Trophoblast cell (in vitro differentiated cells and primary cell): ENCODE measurements at regions not wholly inside any gene's neighbourhood (a gene's known extent, or its start where the extent isn't known, plus 50 kb on each side); places are given as distances from the start of the nearest gene placed in this dataset.

Experiments used
- DNase-seq, 2 donors: peaks; one replicate each; pipeline ENCODE4 v3.0.0-alpha.2; 2016
- H2AFZ ChIP-seq: 2 replicates; pipeline ENCODE4 v1.6.1; 2013; ENCODE audit warnings: low read length, moderate library complexity, mild to moderate bottlenecking; ENCODE audit not compliant: insufficient read depth, poor library complexity
- H2AK5ac ChIP-seq: 2 replicates; pipeline ENCODE4 v1.6.1; 2013; ENCODE audit warnings: mild to moderate bottlenecking, low read length
- H2BK120ac ChIP-seq: 2 replicates; pipeline ENCODE4 v1.6.1; 2013; ENCODE audit warnings: low read length, mild to moderate bottlenecking, moderate library complexity; ENCODE audit not compliant: insufficient read depth, poor library complexity
- H2BK12ac ChIP-seq: 2 replicates; pipeline ENCODE4 v1.6.1; 2013; ENCODE audit warnings: mild to moderate bottlenecking, low read length, moderate library complexity
- H2BK5ac ChIP-seq: 2 replicates; pipeline ENCODE4 v1.6.1; 2013; ENCODE audit warnings: low read length, low read depth, moderate library complexity, mild to moderate bottlenecking; ENCODE audit not compliant: poor library complexity
- H3K14ac ChIP-seq: 2 replicates; pipeline ENCODE4 v1.6.1; 2013; ENCODE audit warnings: mild to moderate bottlenecking, low read length
- H3K18ac ChIP-seq: 2 replicates; pipeline ENCODE4 v1.6.1; 2013; ENCODE audit warnings: mild to moderate bottlenecking, low read length
- H3K23ac ChIP-seq: 2 replicates; pipeline ENCODE4 v1.6.1; 2013; ENCODE audit warnings: low read length
- H3K27ac ChIP-seq: 2 replicates; pipeline ENCODE4 v1.5.1; 2013; ENCODE audit warnings: low read depth, mild to moderate bottlenecking, inconsistent platforms, low read length, moderate library complexity
- H3K27me3 ChIP-seq: 2 replicates; pipeline ENCODE4 v1.6.1; 2013; ENCODE audit warnings: inconsistent platforms, mild to moderate bottlenecking, low read length, moderate library complexity; ENCODE audit not compliant: insufficient read depth
- H3K36me3 ChIP-seq, 2 experiments: 1 replicate in 1 of 2; 2 replicates in 1 of 2; pipeline ENCODE4 v1.6.1; 2013; ENCODE audit warnings: low read length in 2 of 2, mild to moderate bottlenecking in 2 of 2, moderate library complexity in 1 of 2; ENCODE audit not compliant: insufficient read depth in 2 of 2, control insufficient read depth in 1 of 2
- H3K4ac ChIP-seq: 2 replicates; pipeline ENCODE4 v1.6.1; 2013; ENCODE audit warnings: low read depth, mild to moderate bottlenecking, low read length, moderate library complexity
- H3K4me1 ChIP-seq, 2 experiments: 1 replicate in 1 of 2; 2 replicates in 1 of 2; pipeline ENCODE4 v1.6.1; 2013; ENCODE audit warnings: low read length in 2 of 2, mild to moderate bottlenecking in 2 of 2, moderate library complexity in 1 of 2; ENCODE audit not compliant: insufficient read depth in 2 of 2, control insufficient read depth in 1 of 2
- H3K4me2 ChIP-seq: 2 replicates; pipeline ENCODE4 v1.6.1; 2013; ENCODE audit warnings: inconsistent platforms, mild to moderate bottlenecking, low read length, moderate library complexity
- H3K4me3 ChIP-seq: 2 replicates; pipeline ENCODE4 v1.5.1; 2013; ENCODE audit warnings: mild to moderate bottlenecking, low read depth, low read length, inconsistent platforms
- H3K79me1 ChIP-seq: one replicate; pipeline ENCODE4 v1.6.1; 2013; ENCODE audit warnings: low read length
- H3K79me2 ChIP-seq: 2 replicates; pipeline ENCODE4 v1.6.1; 2013; ENCODE audit warnings: low read length, mild to moderate bottlenecking; ENCODE audit not compliant: control insufficient read depth, insufficient read depth, poor library complexity
- H3K9ac ChIP-seq: 2 replicates; pipeline ENCODE4 v1.6.1; 2013; ENCODE audit warnings: mild to moderate bottlenecking, low read length
- H3K9me3 ChIP-seq: 2 replicates; pipeline ENCODE4 v1.6.1; 2013; ENCODE audit warnings: low read depth, mild to moderate bottlenecking, control low read depth, inconsistent platforms, low read length; ENCODE audit not compliant: insufficient read depth
- H4K12ac ChIP-seq: 2 replicates; pipeline ENCODE4 v1.6.1; 2013; ENCODE audit warnings: low read depth, mild to moderate bottlenecking, low read length, moderate library complexity
- H4K8ac ChIP-seq: 2 replicates; pipeline ENCODE4 v1.6.1; 2013; ENCODE audit warnings: low read depth, mild to moderate bottlenecking, low read length, moderate library complexity
- H4K91ac ChIP-seq: one replicate; pipeline ENCODE4 v1.6.1; 2013; ENCODE audit warnings: low read depth, mild to moderate bottlenecking, low read length, moderate library complexity
- WGBS: extraction: QIAGEN DNeasy Blood & Tissue Kit; methylation state at CpG from one replicate; pipeline ENCODE4 v1.1.7; 2013; ENCODE audit warnings: missing lambda C conversion rate; ENCODE audit not compliant: insufficient read length, insufficient coverage; ENCODE audit errors: extremely low coverage; 5-methylcytosine and 5-hydroxymethylcytosine counted together

- Histone ChIP-seq H3K27me3 (no peaks in the 10 kb centered on the region), H3K9me3 (no peaks in the 10 kb centered on the region), H3K23ac (no peak overlapping the region), H4K8ac (no peak overlapping the region), H3K18ac (no peak overlapping the region), H2AK5ac (no peak overlapping the region), H3K9ac (no peak overlapping the region), H4K12ac (no peak overlapping the region), H4K91ac (no peak overlapping the region), H3K27ac (no peak overlapping the region), H2BK5ac (no peak overlapping the region), H2BK120ac (no peak overlapping the region), H3K36me3 (no peaks in the 10 kb centered on the region), H3K79me2 (no peaks in the 10 kb centered on the region), H3K14ac (no peak overlapping the region), H3K4ac (no peak overlapping the region), H2AFZ (no peak overlapping the region), H3K4me2 (no peak overlapping the region), H3K4me3 (no peak overlapping the region), H3K79me1 (no peaks in the 10 kb centered on the region), H2BK12ac (no peak overlapping the region), H3K4me1 (no peaks in the 10 kb centered on the region)
- no peak for DNase-seq
- WGBS: no CpG with 5 or more reads among the region's 10 CpGs
Observed at GRCh38 chr6:166842607-166843006, 113.7 kb downstream of the RNASET2 start.

- Histone ChIP-seq H3K4ac (no peak overlapping the region), H3K27ac (no peak overlapping the region), H3K23ac (no peak overlapping the region), H2BK5ac (no peak overlapping the region), H2AFZ (no peak overlapping the region), H2AK5ac (no peak overlapping the region), H3K36me3 (no peaks in the 10 kb centered on the region), H3K27me3 (no peaks in the 10 kb centered on the region), H3K9me3 (no peaks in the 10 kb centered on the region), H4K8ac (no peak overlapping the region), H2BK120ac (no peak overlapping the region), H3K9ac (no peak overlapping the region), H3K14ac (no peak overlapping the region), H3K4me3 (no peak overlapping the region), H3K4me1 (no peaks in the 10 kb centered on the region), H2BK12ac (no peak overlapping the region), H3K4me2 (no peak overlapping the region), H3K18ac (no peak overlapping the region), H4K91ac (no peak overlapping the region), H4K12ac (no peak overlapping the region), H3K79me1 (no peaks in the 10 kb centered on the region), H3K79me2 (no peaks in the 10 kb centered on the region)
- DNase-seq: no peak
- no CpG with 5 or more reads among the region's 7 CpGs for WGBS
Observed at GRCh38 chr6:166841216-166841615, 115.1 kb downstream of the RNASET2 start.

- no peak overlapping the region for H2AFZ ChIP-seq
- no peak overlapping the region for H3K27ac ChIP-seq
- no peak overlapping the region for H4K91ac ChIP-seq
- WGBS: no CpG with 5 or more reads among the region's 3 CpGs
- H3K4me2 ChIP-seq: no peak overlapping the region
- no peak for DNase-seq
- H4K12ac ChIP-seq: no peak overlapping the region
- H3K27me3 ChIP-seq: no peaks in the 10 kb centered on the region
- no peaks in the 10 kb centered on the region for H3K79me1 ChIP-seq
- no peaks in the 10 kb centered on the region for H3K79me2 ChIP-seq
- no peak overlapping the region for H3K9ac ChIP-seq
- no peak overlapping the region for H2BK120ac ChIP-seq
- H2BK5ac ChIP-seq: no peak overlapping the region
- no peaks in the 10 kb centered on the region for H3K4me1 ChIP-seq
- H3K4me3 ChIP-seq: no peak overlapping the region
- H3K14ac ChIP-seq: no peak overlapping the region
- H3K4ac ChIP-seq: no peak overlapping the region
- no peak overlapping the region for H4K8ac ChIP-seq
- H2BK12ac ChIP-seq: no peak overlapping the region
- no peak overlapping the region for H3K23ac ChIP-seq
- no peaks in the 10 kb centered on the region for H3K36me3 ChIP-seq
- H3K18ac ChIP-seq: no peak overlapping the region
- H3K9me3 ChIP-seq: no peaks in the 10 kb centered on the region
- H2AK5ac ChIP-seq: no peak overlapping the region
Observed at GRCh38 chr6:166839569-166839968, 116.8 kb downstream of the RNASET2 start.

GRCh38 chr6:166838987-166839386 lies 117.4 kb downstream of the RNASET2 start:
- Histone ChIP-seq H3K4me3 (no peak overlapping the region), H3K14ac (no peak overlapping the region), H3K9ac (no peak overlapping the region), H3K4me1 (no peaks in the 10 kb centered on the region), H3K18ac (no peak overlapping the region), H2BK12ac (no peak overlapping the region), H2AK5ac (no peak overlapping the region), H2AFZ (no peak overlapping the region), H2BK5ac (no peak overlapping the region), H3K4me2 (no peak overlapping the region), H4K8ac (no peak overlapping the region), H3K27ac (no peak overlapping the region), H3K9me3 (no peaks in the 10 kb centered on the region), H4K12ac (no peak overlapping the region), H3K79me1 (no peaks in the 10 kb centered on the region), H3K79me2 (no peaks in the 10 kb centered on the region), H2BK120ac (no peak overlapping the region), H3K23ac (no peak overlapping the region), H3K36me3 (no peaks in the 10 kb centered on the region), H3K4ac (no peak overlapping the region), H3K27me3 (no peaks in the 10 kb centered on the region), H4K91ac (no peak overlapping the region)
- no CpG with 5 or more reads among the region's 10 CpGs for WGBS
- DNase-seq: no peak
